ENCODE measurements at regions not wholly inside any gene's neighbourhood (a gene's known extent, or its start where the extent isn't known, plus 50 kb on each side); places are given as distances from the start of the nearest gene placed in this dataset.

DNA sequence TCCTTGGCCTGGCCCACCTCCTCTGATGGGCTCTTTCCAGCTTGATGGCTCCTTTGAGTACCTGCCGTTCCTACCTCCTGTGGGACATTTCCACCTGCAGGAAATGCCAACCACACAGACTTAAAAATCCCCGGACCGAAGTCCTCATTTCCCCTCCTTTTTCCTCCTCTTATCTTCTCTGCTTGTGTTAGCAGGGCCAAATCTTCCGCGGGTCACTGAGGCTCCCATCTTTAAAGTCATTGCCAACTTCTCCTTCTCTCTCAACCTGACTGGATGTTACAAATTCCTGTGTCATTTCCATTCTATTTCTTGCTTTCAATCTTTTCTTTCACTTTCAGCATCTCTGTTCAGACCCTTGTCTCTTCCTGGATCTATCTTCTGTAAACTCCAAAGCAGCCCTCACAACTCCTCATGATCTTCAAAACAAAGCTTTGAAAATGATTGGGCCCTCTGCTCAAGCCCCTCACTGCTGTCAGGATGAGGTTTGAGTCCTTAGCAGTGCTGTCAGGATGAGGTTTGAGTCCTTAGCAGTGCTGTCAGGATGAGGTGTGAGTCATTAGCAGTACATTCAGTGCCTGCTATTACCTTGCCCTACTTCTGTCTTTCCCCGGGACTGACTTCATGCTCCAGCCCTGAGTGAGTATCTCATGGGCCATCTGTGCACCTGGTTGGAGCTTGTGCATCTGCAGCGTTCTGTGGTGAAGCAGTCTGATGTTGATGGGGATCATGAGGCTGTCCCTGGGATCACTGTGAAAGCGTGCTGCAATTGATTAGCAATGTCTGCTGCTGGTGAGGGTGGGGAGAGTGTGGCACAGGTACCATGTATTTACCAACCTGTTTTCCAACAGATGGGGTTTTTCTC lies 100.1 kb downstream of the IRF8 start:
- H3K4me3 ChIP-seq: no peak overlapping the region
- H3K27ac ChIP-seq: no peak overlapping the region
- no peaks in the 10 kb centered on the region for H3K36me3 ChIP-seq
- intact Hi-C loops (cut with DNase I): no loop called here
- H3K9me3 ChIP-seq: no peaks in the 10 kb centered on the region
- TF ChIP-seq, protein P1, sequence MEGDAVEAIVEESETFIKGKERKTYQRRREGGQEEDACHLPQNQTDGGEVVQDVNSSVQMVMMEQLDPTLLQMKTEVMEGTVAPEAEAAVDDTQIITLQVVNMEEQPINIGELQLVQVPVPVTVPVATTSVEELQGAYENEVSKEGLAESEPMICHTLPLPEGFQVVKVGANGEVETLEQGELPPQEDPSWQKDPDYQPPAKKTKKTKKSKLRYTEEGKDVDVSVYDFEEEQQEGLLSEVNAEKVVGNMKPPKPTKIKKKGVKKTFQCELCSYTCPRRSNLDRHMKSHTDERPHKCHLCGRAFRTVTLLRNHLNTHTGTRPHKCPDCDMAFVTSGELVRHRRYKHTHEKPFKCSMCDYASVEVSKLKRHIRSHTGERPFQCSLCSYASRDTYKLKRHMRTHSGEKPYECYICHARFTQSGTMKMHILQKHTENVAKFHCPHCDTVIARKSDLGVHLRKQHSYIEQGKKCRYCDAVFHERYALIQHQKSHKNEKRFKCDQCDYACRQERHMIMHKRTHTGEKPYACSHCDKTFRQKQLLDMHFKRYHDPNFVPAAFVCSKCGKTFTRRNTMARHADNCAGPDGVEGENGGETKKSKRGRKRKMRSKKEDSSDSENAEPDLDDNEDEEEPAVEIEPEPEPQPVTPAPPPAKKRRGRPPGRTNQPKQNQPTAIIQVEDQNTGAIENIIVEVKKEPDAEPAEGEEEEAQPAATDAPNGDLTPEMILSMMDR (IDR thresholded peaks at IDR 0.05): no peak
- H3K4me1 ChIP-seq: no peaks in the 10 kb centered on the region
- no peaks in the 10 kb centered on the region for H3K27me3 ChIP-seq
- ATAC-seq: no peak
- DNase-seq: no peak

DNA sequence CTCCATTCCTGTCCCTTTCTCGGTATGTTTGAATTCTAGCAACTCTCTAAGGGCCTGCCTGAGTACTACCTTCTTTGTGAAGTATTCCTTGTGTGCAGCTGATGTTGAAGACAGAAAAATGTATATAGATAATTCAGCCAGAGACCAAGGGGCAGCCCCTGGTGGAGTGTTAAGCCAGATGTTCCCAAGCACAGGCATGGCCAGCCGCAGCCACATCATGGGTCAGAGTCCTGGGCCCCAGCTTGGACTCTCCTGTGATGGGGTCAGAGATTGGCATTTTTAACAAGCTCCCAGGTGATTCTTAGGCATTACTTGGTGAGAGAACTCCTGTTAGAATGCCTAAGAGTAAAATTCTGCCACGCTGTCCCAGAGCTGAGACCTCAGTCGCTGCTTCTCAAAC lies 100.8 kb downstream of the IRF8 start:
- Histone ChIP-seq H3K4me3 (no peak overlapping the region), H3K9me3 (no peaks in the 10 kb centered on the region), H3K27me3 (no peaks in the 10 kb centered on the region), H3K27ac (no peak overlapping the region), H3K36me3 (no peaks in the 10 kb centered on the region), H3K4me1 (no peaks in the 10 kb centered on the region)
- ATAC-seq (no peak), DNase-seq (no peak)
- TF ChIP-seq, protein P1 (IDR thresholded peaks at IDR 0.05): no peak
- intact Hi-C loops (cut with DNase I): no loop called here

DNA sequence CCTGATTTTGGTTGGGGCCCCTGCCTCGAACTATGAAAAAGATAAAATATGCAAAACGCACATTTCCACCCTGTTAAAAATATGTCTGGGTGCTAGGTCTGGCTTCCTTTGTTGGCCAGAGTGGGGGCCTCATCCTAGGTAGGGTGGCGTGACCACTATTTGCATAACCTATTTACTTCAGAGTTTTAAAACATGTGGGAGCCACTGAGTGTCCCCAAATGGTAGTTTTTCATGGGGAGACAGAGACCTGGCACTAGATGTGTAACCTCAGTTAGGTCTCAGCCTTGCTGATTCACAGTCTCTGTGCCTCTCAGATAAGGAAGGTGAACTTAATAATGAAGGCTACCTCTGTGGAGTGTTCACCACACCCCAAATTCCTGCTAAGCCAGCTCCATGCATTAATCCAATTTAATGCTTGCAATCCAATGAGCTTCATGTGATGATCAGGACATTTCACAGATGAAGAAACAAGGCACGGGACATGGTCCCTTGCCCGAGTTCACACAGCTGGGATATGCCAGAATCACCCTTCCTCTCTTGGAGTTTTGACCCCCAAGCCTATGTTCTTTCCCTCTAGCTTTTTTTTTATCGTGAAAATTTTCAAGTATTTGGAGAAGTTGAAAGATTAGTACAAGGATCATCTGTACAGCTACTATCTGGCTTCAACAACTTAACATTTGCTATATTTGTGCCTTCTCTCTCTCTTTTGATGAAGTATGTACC lies 103.4 kb downstream of the IRF8 start:
- peak in 1 of 4 donors; percentile 44 for DNase-seq
- Histone ChIP-seq H3K9me3 (no peaks in the 10 kb centered on the region), H3K27me3 (no peaks in the 10 kb centered on the region), H3K36me3 (no peaks in the 10 kb centered on the region), H3K27ac (no peak overlapping the region), H3K4me1 (no peaks in the 10 kb centered on the region), H3K4me3 (no peak overlapping the region)
- no peak for ATAC-seq
- intact Hi-C loops (cut with DNase I): no loop called here
- TF ChIP-seq, protein P1 (IDR thresholded peaks at IDR 0.05): no peak

DNA sequence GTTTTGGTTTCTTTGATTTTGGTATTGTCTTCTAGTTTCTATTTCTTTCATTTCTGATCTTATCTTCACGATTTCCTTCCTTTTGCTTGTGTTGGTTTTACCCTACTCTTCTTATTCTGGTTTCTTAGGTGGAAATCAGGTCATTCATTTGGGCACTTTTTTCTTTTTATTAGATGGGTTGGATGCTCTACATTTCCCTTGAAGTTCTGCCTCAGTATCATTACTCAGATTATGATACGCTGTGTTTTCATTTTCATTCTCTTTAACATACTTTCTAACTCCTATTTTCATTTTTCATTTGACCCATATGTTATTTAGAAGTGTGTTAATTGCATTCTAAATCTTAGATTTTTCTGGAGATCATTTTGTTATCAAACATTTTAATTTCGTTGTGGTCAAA lies 108.6 kb downstream of the IRF8 start:
- H3K4me3 ChIP-seq: no peak overlapping the region
- H3K36me3 ChIP-seq: no peaks in the 10 kb centered on the region
- no peaks in the 10 kb centered on the region for H3K4me1 ChIP-seq
- TF ChIP-seq, protein P1 (IDR thresholded peaks at IDR 0.05): no peak
- peaks cover 0 to 6% of the 10 kb centered on the region in 2 donors for H3K27me3 ChIP-seq
- no peak overlapping the region for H3K27ac ChIP-seq
- ATAC-seq: no peak
- H3K9me3 ChIP-seq: no peaks in the 10 kb centered on the region
- no peak for DNase-seq
- intact Hi-C loops (cut with DNase I): no loop called here

DNA sequence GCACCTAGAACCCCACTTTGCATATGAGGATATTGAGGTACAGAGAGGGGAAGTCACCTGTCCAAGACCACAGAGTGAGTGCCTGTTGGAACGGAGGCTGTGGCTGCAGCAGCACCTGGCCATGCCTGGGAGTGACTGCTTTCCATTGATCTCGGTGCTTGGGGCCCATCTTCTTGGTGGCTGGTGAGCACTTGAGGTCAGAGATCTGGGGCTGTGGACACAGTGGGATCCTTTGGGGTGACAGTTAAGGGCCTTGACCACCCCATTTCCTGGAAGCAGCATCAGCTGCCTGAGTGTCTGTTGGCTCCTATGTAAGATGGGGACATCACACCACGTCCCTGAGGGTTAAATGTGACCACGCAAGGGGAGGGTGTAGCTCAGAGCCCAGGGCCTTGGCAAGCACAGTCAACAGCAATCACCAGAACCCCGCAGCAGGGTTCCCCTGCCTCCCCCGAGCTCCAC lies 111.7 kb downstream of the IRF8 start:
- Histone ChIP-seq H3K36me3 (no peaks in the 10 kb centered on the region), H3K4me3 (no peak overlapping the region), H3K9me3 (no peaks in the 10 kb centered on the region), H3K27me3 (peaks cover 0 to 6% of the 10 kb centered on the region in 2 donors), H3K4me1 (no peaks in the 10 kb centered on the region), H3K27ac (no peak overlapping the region)
- TF ChIP-seq, protein P1 (IDR thresholded peaks at IDR 0.05): no peak
- ATAC-seq: no peak
- intact Hi-C loops (cut with DNase I): loop anchor here in 1 of 2 donors (5.0 kb wide), 1 partner anchor 188 kb away; no protein-coding TSS in a partner anchor
- no peak for DNase-seq
